ENCODE measurements at regions not wholly inside any gene's neighbourhood (a gene's known extent, or its start where the extent isn't known, plus 50 kb on each side); places are given as distances from the start of the nearest gene placed in this dataset.

DNA sequence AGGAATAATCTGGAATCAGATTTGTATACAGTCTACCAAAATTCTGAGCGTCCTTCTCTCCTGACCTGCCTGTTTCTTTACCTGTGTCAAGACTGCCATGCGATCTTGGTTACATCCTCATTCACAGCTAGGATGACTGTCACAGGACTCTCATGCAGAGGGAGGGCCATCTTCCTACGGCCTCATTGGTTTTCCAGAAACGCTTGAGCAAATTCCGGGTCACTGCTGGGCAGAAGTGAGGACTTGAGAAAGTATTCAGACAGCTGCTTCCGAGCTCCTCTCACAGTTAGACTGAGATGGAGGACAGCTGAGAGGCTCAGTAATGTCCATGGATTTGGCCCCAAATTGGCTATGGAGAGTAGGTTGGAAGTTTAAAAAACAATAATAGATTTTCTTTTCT lies 94.2 kb downstream of the TFAP2C start:
- intact Hi-C loops (cut with micrococcal nuclease): no loop called here
- Mint-ChIP-seq H3K36me3 (ENCODE audit: low read depth) (no peaks in the 10 kb centered on the region), H3K27me3 (no peaks in the 10 kb centered on the region), H3K4me3 (no peak overlapping the region), H3K27ac (no peak overlapping the region), H3K4me1 (ENCODE audit: low read depth) (no peaks in the 10 kb centered on the region), H3K9me3 (no peaks in the 10 kb centered on the region)
- ChIA-PET CTCF (no interaction called here), POLR2A (no interaction called here)
- TF ChIP-seq, protein P1, sequence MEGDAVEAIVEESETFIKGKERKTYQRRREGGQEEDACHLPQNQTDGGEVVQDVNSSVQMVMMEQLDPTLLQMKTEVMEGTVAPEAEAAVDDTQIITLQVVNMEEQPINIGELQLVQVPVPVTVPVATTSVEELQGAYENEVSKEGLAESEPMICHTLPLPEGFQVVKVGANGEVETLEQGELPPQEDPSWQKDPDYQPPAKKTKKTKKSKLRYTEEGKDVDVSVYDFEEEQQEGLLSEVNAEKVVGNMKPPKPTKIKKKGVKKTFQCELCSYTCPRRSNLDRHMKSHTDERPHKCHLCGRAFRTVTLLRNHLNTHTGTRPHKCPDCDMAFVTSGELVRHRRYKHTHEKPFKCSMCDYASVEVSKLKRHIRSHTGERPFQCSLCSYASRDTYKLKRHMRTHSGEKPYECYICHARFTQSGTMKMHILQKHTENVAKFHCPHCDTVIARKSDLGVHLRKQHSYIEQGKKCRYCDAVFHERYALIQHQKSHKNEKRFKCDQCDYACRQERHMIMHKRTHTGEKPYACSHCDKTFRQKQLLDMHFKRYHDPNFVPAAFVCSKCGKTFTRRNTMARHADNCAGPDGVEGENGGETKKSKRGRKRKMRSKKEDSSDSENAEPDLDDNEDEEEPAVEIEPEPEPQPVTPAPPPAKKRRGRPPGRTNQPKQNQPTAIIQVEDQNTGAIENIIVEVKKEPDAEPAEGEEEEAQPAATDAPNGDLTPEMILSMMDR (IDR thresholded peaks at IDR 0.05): no peak
- ATAC-seq (no peak), DNase-seq (no peak)

DNA sequence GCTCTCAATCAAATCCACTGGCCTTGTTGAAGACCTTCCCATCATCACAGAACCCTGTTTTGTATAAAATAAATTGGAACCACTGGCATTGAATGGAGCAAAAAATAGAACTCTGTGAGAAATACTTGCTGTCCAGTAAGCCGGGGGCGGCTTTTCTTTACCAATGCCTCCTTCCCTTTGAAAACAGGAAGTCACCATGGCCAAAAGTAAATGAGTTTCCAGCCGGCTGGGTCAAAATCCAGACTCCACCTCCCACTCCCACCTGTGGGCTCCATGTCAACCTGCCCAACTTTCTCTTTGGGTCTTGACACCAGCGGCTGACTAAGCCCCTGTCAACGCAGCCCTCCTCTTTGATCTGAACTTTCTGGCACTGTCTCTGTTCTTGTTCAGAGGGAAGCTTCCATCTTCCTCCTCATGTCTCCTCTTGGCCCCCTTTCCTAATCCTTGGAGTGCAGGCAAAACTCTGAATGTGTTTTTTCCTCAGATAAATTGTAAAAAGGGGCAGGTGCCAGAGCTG lies 95.2 kb downstream of the TFAP2C start:
- ChIA-PET CTCF (no interaction called here), POLR2A (no interaction called here)
- H3K27ac Mint-ChIP-seq: no peak overlapping the region
- no peak for DNase-seq
- ATAC-seq: no peak
- no peaks in the 10 kb centered on the region for H3K36me3 Mint-ChIP-seq (ENCODE audit: low read depth)
- no peaks in the 10 kb centered on the region for H3K27me3 Mint-ChIP-seq
- intact Hi-C loops (cut with micrococcal nuclease): no loop called here
- H3K4me3 Mint-ChIP-seq: no peak overlapping the region
- H3K4me1 Mint-ChIP-seq (ENCODE audit: low read depth): no peaks in the 10 kb centered on the region
- H3K9me3 Mint-ChIP-seq: no peaks in the 10 kb centered on the region
- TF ChIP-seq, protein P1 (IDR thresholded peaks at IDR 0.05): no peak

DNA sequence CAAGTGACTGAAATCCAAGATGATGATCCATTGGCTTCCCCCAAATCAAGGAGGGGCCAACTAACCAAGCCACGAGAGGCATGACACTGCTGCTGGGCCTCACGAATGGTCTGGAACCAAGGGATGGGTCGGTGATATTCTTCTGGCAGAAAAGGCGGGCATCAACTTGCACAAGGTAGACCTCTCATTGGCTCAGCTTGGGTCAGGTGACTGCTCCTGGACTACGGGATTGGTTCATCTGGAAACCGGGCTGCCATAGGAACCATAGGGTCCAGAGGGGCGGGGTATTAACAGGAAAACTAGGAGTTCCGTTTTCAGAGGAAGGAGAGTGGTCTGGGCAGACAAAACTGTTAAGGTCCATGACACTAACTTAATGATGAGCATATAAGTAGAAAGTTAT lies 100.9 kb downstream of the TFAP2C start:
- TF ChIP-seq, protein P1 (IDR thresholded peaks at IDR 0.05): no peak
- H3K27ac Mint-ChIP-seq: no peak overlapping the region
- no peak for ATAC-seq
- POLR2A ChIA-PET: no interaction called here
- intact Hi-C loops (cut with micrococcal nuclease): no loop called here
- no peak overlapping the region for H3K4me3 Mint-ChIP-seq
- H3K27me3 Mint-ChIP-seq: peaks cover 6% of the 10 kb centered on the region
- no peaks in the 10 kb centered on the region for H3K9me3 Mint-ChIP-seq
- H3K4me1 Mint-ChIP-seq (ENCODE audit: low read depth): no peaks in the 10 kb centered on the region
- H3K36me3 Mint-ChIP-seq (ENCODE audit: low read depth): no peaks in the 10 kb centered on the region
- CTCF ChIA-PET: no interaction called here
- no peak for DNase-seq

DNA sequence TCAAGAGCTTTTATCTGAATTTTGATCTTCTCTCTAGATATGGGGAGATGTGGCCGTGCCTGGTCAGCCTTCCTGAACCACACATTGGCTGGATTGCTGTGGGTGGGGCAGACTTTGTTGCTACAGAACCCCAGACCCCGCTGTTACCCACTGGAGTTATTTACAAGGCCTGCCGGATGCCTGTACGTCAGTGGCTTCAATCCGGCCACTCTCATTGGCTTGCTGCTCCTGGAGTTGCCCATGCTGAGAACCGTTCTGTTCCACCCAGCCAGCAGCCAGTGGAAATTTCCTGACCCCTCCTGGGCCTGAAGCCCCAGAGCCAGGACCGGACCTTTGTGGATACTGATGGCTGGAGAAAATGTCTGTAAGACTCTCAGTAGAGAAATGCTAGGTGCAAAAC lies 101.9 kb downstream of the TFAP2C start:
- H3K4me3 Mint-ChIP-seq: no peak overlapping the region
- ChIA-PET CTCF (no interaction called here), POLR2A (no interaction called here)
- no peaks in the 10 kb centered on the region for H3K36me3 Mint-ChIP-seq (ENCODE audit: low read depth)
- TF ChIP-seq, protein P1 (IDR thresholded peaks at IDR 0.05): no peak
- H3K27me3 Mint-ChIP-seq: peaks cover 15% of the 10 kb centered on the region
- no peak for ATAC-seq
- intact Hi-C loops (cut with micrococcal nuclease): no loop called here
- no peaks in the 10 kb centered on the region for H3K4me1 Mint-ChIP-seq (ENCODE audit: low read depth)
- no peak for DNase-seq
- no peak overlapping the region for H3K27ac Mint-ChIP-seq
- no peaks in the 10 kb centered on the region for H3K9me3 Mint-ChIP-seq

DNA sequence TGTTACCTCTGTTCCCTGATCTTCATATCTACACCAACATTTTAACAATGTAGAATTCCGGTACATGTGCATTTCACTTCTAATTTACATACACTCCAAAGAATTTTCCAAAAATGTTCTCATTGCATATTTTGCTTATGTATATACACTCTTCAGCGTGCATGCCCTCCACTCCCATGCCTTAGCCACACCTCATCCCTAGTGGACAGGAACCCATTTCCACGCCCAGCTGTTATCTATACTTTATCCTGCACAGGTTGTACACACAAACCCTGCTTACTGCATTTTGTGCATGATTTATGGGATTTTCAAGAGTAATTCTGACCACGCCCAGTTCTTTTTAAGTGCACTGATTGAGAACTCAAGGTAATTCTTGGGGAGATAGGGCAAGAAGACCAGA lies 102.4 kb downstream of the TFAP2C start:
- ChIA-PET CTCF (no interaction called here), POLR2A (no interaction called here)
- ATAC-seq: no peak
- no peak overlapping the region for H3K4me3 Mint-ChIP-seq
- no peaks in the 10 kb centered on the region for H3K4me1 Mint-ChIP-seq (ENCODE audit: low read depth)
- intact Hi-C loops (cut with micrococcal nuclease): no loop called here
- peaks cover 20% of the 10 kb centered on the region for H3K27me3 Mint-ChIP-seq
- H3K36me3 Mint-ChIP-seq (ENCODE audit: low read depth): no peaks in the 10 kb centered on the region
- TF ChIP-seq, protein P1 (IDR thresholded peaks at IDR 0.05): no peak
- H3K9me3 Mint-ChIP-seq: no peaks in the 10 kb centered on the region
- H3K27ac Mint-ChIP-seq: no peak overlapping the region
- DNase-seq: no peak
